ENCODE measurements at regions not wholly inside any gene's neighbourhood (a gene's known extent, or its start where the extent isn't known, plus 50 kb on each side); places are given as distances from the start of the nearest gene placed in this dataset.

DNA sequence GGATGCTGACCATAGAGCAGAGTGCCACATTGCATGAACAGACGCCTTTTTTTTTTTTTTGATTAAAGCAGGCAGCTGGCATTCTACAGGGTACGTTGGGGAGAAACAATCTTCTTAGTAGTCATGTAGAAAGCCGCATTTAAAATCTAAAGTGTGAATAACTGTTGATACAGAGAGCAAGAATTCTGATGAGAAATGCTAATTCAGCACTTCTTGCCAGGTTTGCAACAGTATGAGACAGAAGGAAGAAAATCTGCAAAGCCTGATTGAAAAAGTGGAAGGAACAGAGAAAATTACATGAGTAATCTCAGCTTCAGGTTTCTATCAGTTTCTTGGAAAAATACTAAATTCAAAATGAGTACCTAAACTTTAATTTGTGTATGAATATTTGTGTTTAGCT is 232.7 kb upstream of the CHRM2 start:
- WGBS (ENCODE audit: extremely low coverage, insufficient read length, low lambda C conversion rate): no CpG with 5 or more reads among the region's 3 CpGs
- no peaks in the 10 kb centered on the region for H3K79me1 ChIP-seq (ENCODE audit: insufficient read depth, low read depth, low read length, poor library complexity, severe bottlenecking)
- no peak overlapping the region for H3T11ph ChIP-seq (ENCODE audit: low read length)
- H3K36me3 Mint-ChIP-seq (ENCODE audit: insufficient read depth in 1 of 3, low read depth in 3 of 3): no peaks in the 10 kb centered on the region
- no peaks in the 10 kb centered on the region for H3K23me2 ChIP-seq (ENCODE audit: insufficient read length, low read depth, low read length, poor library complexity, severe bottlenecking)
- no peak overlapping the region for H2BK12ac ChIP-seq (ENCODE audit: insufficient read length, low read depth, low read length)
- no peaks in the 10 kb centered on the region for H4K20me1 ChIP-seq (ENCODE audit: control insufficient read depth, insufficient read depth, insufficient read length)
- H4K8ac ChIP-seq (replicated peaks; ENCODE audit: insufficient read length, low read depth, low read length): no peak overlapping the region
- no peak overlapping the region for H3K4me2 ChIP-seq (ENCODE audit: insufficient read depth, insufficient read length, low read length)
- H2BK20ac ChIP-seq (ENCODE audit: low read depth, low read length, poor library complexity, severe bottlenecking): no peak overlapping the region
- no peak overlapping the region for H3K23ac ChIP-seq (ENCODE audit: insufficient read length, low read depth, low read length)
- H3K9me3 ChIP-seq (ENCODE audit: control insufficient read depth, low read depth, low read length): no peaks in the 10 kb centered on the region
- H2BK15ac ChIP-seq (ENCODE audit: low read depth, low read length): no peak overlapping the region
- no peak overlapping the region for H3K4me3 Mint-ChIP-seq
- peaks cover under 1% of the 10 kb centered on the region in 2 experiments; a peak in 2 of 5 replicates for H3K9me3 Mint-ChIP-seq
- no peak overlapping the region for H3K18ac ChIP-seq (ENCODE audit: insufficient read length, low read depth, low read length)
- H4K91ac ChIP-seq (ENCODE audit: insufficient read length, low read depth, low read length): no peak overlapping the region
- no peak overlapping the region for H3K14ac ChIP-seq (ENCODE audit: insufficient read depth, low read length)
- H3K4me1 ChIP-seq (ENCODE audit: insufficient read depth, low read length): no peaks in the 10 kb centered on the region; the same call in 1 of the 2 replicates
- no peak overlapping the region for H3K4ac ChIP-seq (ENCODE audit: low read depth, low read length)
- no peaks in the 10 kb centered on the region for H3K79me2 ChIP-seq (ENCODE audit: insufficient read depth, low read length)
- no peaks in the 10 kb centered on the region for H3K27me3 ChIP-seq (ENCODE audit: insufficient read depth, low read length)
- no peak overlapping the region for H3K9ac ChIP-seq (ENCODE audit: extremely low read depth, insufficient read length, low read length)
- TF ChIP-seq, protein P1, sequence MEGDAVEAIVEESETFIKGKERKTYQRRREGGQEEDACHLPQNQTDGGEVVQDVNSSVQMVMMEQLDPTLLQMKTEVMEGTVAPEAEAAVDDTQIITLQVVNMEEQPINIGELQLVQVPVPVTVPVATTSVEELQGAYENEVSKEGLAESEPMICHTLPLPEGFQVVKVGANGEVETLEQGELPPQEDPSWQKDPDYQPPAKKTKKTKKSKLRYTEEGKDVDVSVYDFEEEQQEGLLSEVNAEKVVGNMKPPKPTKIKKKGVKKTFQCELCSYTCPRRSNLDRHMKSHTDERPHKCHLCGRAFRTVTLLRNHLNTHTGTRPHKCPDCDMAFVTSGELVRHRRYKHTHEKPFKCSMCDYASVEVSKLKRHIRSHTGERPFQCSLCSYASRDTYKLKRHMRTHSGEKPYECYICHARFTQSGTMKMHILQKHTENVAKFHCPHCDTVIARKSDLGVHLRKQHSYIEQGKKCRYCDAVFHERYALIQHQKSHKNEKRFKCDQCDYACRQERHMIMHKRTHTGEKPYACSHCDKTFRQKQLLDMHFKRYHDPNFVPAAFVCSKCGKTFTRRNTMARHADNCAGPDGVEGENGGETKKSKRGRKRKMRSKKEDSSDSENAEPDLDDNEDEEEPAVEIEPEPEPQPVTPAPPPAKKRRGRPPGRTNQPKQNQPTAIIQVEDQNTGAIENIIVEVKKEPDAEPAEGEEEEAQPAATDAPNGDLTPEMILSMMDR (conservative IDR thresholded peaks at IDR 0.05): no peak
- H4K5ac ChIP-seq (ENCODE audit: insufficient read length, low read depth, low read length): no peak overlapping the region
- H2AK5ac ChIP-seq (ENCODE audit: insufficient read length, low read length): no peak overlapping the region
- H3K4me1 Mint-ChIP-seq: peaks cover 15 to 19% of the 10 kb centered on the region in 2 experiments
- H2AFZ ChIP-seq (ENCODE audit: low read length): no peak overlapping the region
- no peak overlapping the region for H3K56ac ChIP-seq (ENCODE audit: insufficient read length, low read depth, low read length)
- H3K27ac Mint-ChIP-seq: no peak overlapping the region
- no peak overlapping the region for H2BK120ac ChIP-seq (ENCODE audit: low read depth, low read length, poor library complexity, severe bottlenecking)
- no peak overlapping the region for H2BK5ac ChIP-seq (ENCODE audit: insufficient read length, low read length)
- H3K27ac ChIP-seq (ENCODE audit: insufficient read length, low read depth, low read length): no peak overlapping the region
- no peak for DNase-seq
- H3K27me3 Mint-ChIP-seq (ENCODE audit: low read depth): no peaks in the 10 kb centered on the region
